Adrenal gland (tissue), 5 donors: ENCODE measurements at regions not wholly inside any gene's neighbourhood (a gene's known extent, or its start where the extent isn't known, plus 50 kb on each side); places are given as distances from the start of the nearest gene placed in this dataset.

ENCODE experiments used
- POLR2A ChIP-seq, 2 donors: fragments of 450-650 bp; IDR thresholded peaks; one replicate each; pipeline ENCODE4 v1.6.1; 2017; ENCODE audit warnings: antibody characterized with exemption in 2 of 2, mild to moderate bottlenecking in 2 of 2, moderate library complexity in 1 of 2
- TF ChIP-seq, protein P1 (sequence below), 6 experiments: fragments of 450-650 bp in 4 of 6; fragments of 200-600 bp in 2 of 6; sonication (generic) in 1 of 6; IDR thresholded peaks; 1 replicate in 5 of 6; 2 replicates in 1 of 6; pipeline versions ENCODE4 v1.5.1 to v1.8.0; 2016 to 2021; ENCODE audit warnings: antibody characterized with exemption in 6 of 6, mild to moderate bottlenecking in 2 of 6, moderate library complexity in 1 of 6
- donor health status: DM: no; HTN: no; CAD: no.

DNA sequence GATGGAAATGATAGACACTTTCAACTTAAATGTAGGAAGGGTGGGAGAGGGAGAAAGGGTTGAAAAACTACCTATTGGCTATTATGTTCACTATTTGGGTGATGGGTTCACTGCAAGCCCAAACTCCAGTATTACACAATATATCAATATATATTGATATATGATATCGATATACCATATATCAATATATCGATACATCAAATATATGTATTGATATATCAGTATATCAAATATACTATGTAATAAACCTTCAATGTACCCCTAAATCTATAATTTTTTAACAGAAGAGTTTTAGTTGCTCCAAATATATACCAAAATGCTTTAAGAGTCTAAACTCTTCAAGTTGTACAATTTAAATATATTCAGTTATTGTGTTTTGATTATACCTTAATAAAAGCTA is 302.0 kb upstream of the RGMB start:
- no peak for TF ChIP-seq POLR2A (IDR thresholded peaks at IDR 0.05)
- TF ChIP-seq, protein P1, sequence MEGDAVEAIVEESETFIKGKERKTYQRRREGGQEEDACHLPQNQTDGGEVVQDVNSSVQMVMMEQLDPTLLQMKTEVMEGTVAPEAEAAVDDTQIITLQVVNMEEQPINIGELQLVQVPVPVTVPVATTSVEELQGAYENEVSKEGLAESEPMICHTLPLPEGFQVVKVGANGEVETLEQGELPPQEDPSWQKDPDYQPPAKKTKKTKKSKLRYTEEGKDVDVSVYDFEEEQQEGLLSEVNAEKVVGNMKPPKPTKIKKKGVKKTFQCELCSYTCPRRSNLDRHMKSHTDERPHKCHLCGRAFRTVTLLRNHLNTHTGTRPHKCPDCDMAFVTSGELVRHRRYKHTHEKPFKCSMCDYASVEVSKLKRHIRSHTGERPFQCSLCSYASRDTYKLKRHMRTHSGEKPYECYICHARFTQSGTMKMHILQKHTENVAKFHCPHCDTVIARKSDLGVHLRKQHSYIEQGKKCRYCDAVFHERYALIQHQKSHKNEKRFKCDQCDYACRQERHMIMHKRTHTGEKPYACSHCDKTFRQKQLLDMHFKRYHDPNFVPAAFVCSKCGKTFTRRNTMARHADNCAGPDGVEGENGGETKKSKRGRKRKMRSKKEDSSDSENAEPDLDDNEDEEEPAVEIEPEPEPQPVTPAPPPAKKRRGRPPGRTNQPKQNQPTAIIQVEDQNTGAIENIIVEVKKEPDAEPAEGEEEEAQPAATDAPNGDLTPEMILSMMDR (IDR thresholded peaks at IDR 0.05), result no peak
